ENCODE measurements at regions not wholly inside any gene's neighbourhood (a gene's known extent, or its start where the extent isn't known, plus 50 kb on each side); places are given as distances from the start of the nearest gene placed in this dataset.
"Not testable (repeated sequence)": the region's sequence is repeated elsewhere in the genome, so short reads cannot be mapped to it uniquely, and the experiment has no call there.

- Histone ChIP-seq H3K27ac (ENCODE audit: low read depth) (no peak overlapping the region), H3K4me3 (ENCODE audit: low read depth, low read length) (no peak overlapping the region), H3K36me3 (ENCODE audit: insufficient read depth) (no peaks in the 10 kb centered on the region), H3K4me1 (ENCODE audit: insufficient read depth) (no peaks in the 10 kb centered on the region)
- no peak for DNase-seq (ENCODE audit: extremely low spot score)
- 65% methylated on average over 1 of the region's 1 CpG for WGBS
Observed at GRCh38 chrX:113289503-113289902, 448.9 kb upstream of the AMOT start.

DNA sequence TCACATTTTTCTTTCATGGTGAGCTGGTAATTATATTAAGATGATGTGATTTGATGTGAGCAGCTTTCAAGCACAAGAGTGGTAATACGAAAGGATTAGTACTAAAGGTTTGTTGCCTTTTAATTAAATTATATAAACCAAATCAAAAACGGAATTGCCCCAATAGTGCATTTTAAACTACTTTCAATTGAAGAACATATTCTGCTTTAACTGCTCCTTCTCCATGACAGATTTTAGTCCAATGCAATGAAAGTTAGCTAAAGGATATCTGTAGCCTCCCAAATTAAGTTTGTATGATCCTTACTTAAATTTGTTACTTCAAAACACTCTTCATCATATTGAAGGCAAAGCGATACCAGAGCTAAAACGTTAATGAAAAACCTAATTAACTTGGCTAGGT, 447.1 kb upstream of the AMOT start:
- DNase-seq (ENCODE audit: extremely low spot score): no peak
- no peaks in the 10 kb centered on the region for H3K4me1 ChIP-seq (ENCODE audit: insufficient read depth)
- no peak overlapping the region for H3K27ac ChIP-seq (ENCODE audit: low read depth)
- H3K4me3 ChIP-seq (ENCODE audit: low read depth, low read length): no peak overlapping the region
- no peaks in the 10 kb centered on the region for H3K36me3 ChIP-seq (ENCODE audit: insufficient read depth)
- 83% methylated on average over 4 of the region's 4 CpGs for WGBS

DNA sequence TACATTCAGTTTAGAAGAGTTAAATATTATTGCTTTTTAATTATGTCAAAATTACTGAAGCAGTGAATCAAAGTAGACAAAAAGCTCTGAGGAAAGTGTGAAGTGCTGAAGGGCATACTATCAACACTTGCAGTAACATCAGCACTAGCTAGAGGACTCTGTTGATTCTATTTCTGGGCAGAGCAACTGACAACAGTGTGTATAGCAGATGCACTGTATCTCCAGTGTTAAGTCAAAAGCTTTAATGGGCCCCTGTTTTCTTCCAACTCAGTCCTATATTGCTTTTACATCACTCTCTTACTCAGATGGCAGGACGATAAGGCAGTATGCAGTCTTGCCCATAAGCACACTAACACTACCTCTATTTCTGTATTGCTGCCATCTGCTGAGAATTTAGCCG, 435.2 kb upstream of the AMOT start:
- H3K27ac ChIP-seq (ENCODE audit: low read depth): no peak overlapping the region
- 92% methylated on average over 2 of the region's 2 CpGs for whole genome bisulfite sequencing
- no peaks in the 10 kb centered on the region for H3K4me1 ChIP-seq (ENCODE audit: insufficient read depth)
- H3K4me3 ChIP-seq (ENCODE audit: low read depth, low read length): no peak overlapping the region
- H3K36me3 ChIP-seq (ENCODE audit: insufficient read depth): no peaks in the 10 kb centered on the region
- DNase-seq (ENCODE audit: extremely low spot score): no peak

- H3K36me3 ChIP-seq (ENCODE audit: insufficient read depth): no peaks in the 10 kb centered on the region
- H3K4me1 ChIP-seq (ENCODE audit: insufficient read depth): no peaks in the 10 kb centered on the region
- H3K27ac ChIP-seq (ENCODE audit: low read depth): no peak overlapping the region
- H3K4me3 ChIP-seq (ENCODE audit: low read depth, low read length): no peak overlapping the region
- 96% methylated on average over 1 of the region's 1 CpG for WGBS
- no peak for DNase-seq (ENCODE audit: extremely low spot score)
Observed at GRCh38 chrX:113274791-113275190, 434.2 kb upstream of the AMOT start.

DNA sequence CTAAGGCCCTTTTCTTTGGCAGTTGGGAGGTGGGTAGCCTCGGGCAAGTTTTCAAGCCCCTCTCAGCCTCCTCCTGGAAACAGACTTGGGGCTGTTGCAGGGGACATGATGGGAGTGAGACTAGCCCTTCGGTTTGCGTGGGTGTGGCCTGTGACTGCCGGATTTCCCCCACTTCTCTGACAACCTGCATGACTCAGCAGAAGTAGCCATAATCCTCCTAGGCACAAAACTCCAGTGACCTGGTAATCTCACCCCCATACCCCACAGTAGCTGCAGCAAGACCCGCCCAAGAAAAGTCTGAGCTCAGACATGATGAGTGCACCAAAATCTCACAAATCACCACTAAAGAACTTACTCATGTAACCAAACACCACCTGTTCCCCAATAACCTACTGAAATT, 433.7 kb upstream of the AMOT start:
- H3K4me1 ChIP-seq (ENCODE audit: insufficient read depth): no peaks in the 10 kb centered on the region
- H3K4me3 ChIP-seq (ENCODE audit: low read depth, low read length): no peak overlapping the region
- no peak for DNase-seq (ENCODE audit: extremely low spot score)
- H3K36me3 ChIP-seq (ENCODE audit: insufficient read depth): no peaks in the 10 kb centered on the region
- 87% methylated on average over 5 of the region's 5 CpGs for WGBS
- H3K27ac ChIP-seq (ENCODE audit: low read depth): no peak overlapping the region

DNA sequence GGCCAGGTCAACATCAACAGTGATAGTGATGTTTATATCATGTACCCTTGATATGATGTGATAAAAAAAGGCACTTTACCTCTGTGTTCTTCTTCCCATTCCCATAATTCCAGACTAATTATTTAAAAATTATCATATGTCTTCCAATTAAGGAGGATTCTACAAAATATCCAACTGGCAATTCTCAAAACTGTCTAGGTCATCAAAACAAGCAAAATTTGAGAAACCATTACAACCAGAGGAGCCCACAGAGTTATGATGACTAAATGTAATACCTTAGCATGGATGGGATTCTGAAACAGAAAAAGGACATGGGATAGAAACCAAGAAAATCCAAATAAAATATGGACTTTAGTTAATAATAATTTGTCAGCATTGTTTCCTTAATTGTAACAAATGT, 428.6 kb upstream of the AMOT start:
- H3K27ac ChIP-seq (ENCODE audit: low read depth): no peak overlapping the region
- DNase-seq (ENCODE audit: extremely low spot score): no peak
- H3K4me3 ChIP-seq (ENCODE audit: low read depth, low read length): no peak overlapping the region
- H3K36me3 ChIP-seq (ENCODE audit: insufficient read depth): no peaks in the 10 kb centered on the region
- no peaks in the 10 kb centered on the region for H3K4me1 ChIP-seq (ENCODE audit: insufficient read depth)

GRCh38 chrX:113260474-113260873, 419.8 kb upstream of the AMOT start:
- Histone ChIP-seq H3K27ac (ENCODE audit: low read depth) (no peak overlapping the region), H3K4me3 (ENCODE audit: low read depth, low read length) (no peak overlapping the region), H3K36me3 (ENCODE audit: insufficient read depth) (no peaks in the 10 kb centered on the region), H3K4me1 (ENCODE audit: insufficient read depth) (no peaks in the 10 kb centered on the region)
- no peak for DNase-seq (ENCODE audit: extremely low spot score)
- 83% methylated on average over 3 of the region's 3 CpGs for WGBS

- Histone ChIP-seq H3K4me3 (ENCODE audit: low read depth, low read length) (no peak overlapping the region), H3K27ac (ENCODE audit: low read depth) (no peak overlapping the region), H3K4me1 (ENCODE audit: insufficient read depth) (no peaks in the 10 kb centered on the region), H3K36me3 (ENCODE audit: insufficient read depth) (no peaks in the 10 kb centered on the region)
- DNase-seq (ENCODE audit: extremely low spot score): no peak
- 50% methylated on average over 3 of the region's 3 CpGs for WGBS
Observed at GRCh38 chrX:113222305-113222704, 381.7 kb upstream of the AMOT start.

DNA sequence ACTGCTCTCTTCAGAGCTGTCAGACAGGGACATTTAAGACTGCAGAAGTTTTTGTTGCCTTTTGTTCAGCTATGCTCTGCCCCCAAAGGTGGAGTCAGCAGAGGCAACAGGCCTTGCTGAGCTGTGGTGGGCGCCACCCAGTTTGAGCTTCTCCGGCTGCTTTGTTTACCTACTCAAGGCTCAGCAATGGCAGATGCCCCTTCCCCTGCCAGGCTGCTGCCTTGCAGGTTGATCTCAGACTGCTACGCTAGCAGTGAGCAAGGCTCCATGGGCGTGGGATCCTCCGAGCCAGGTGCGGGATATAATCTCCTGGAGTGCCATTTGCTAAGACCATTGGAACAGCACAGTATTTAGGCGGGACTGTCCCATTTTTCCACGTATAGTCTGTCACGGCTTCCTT, 371.4 kb upstream of the AMOT start:
- Histone ChIP-seq H3K4me1 (ENCODE audit: insufficient read depth) (no peaks in the 10 kb centered on the region), H3K4me3 (ENCODE audit: low read depth, low read length) (no peak overlapping the region)
- WGBS: 97% methylated on average over 9 of the region's 9 CpGs

GRCh38 chrX:113202601-113203000, 362.0 kb upstream of the AMOT start:
- H3K4me1 ChIP-seq (ENCODE audit: insufficient read depth): no peaks in the 10 kb centered on the region
- 95% methylated on average over 5 of the region's 5 CpGs for WGBS

More for the DNA sequence above, 371.4 kb upstream of the AMOT start:
- no peak overlapping the region for H3K27ac ChIP-seq (ENCODE audit: low read depth)
- no peak for DNase-seq (ENCODE audit: extremely low spot score)
- H3K36me3 ChIP-seq (ENCODE audit: insufficient read depth): no peaks in the 10 kb centered on the region

DNA sequence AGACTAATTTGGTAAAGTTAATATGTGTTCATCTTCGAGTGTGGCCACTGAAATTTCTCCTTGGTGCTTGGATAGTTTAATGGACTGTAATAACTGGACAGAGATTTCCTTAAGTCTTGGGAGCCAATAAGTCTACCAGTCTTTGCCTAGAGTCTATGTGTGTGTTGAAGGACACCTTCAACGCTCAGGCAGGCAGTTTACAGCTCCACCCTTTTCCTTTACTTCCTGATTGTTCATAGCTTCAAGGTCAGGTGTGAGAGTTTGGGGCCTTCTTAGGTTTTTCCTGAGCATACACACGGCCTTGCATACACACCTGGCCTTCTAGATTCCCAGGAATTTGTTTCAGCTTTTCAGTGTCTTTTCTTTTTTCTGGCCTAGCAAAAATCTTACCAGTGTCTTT, 355.3 kb upstream of the AMOT start:
- Histone ChIP-seq H3K36me3 (ENCODE audit: insufficient read depth) (no peaks in the 10 kb centered on the region), H3K27ac (ENCODE audit: low read depth) (no peak overlapping the region), H3K4me1 (ENCODE audit: insufficient read depth) (no peaks in the 10 kb centered on the region), H3K4me3 (ENCODE audit: low read depth, low read length) (no peak overlapping the region)
- WGBS: 66% methylated on average over 3 of the region's 3 CpGs
- DNase-seq (ENCODE audit: extremely low spot score): no peak

More at GRCh38 chrX:113202601-113203000, 362.0 kb upstream of the AMOT start:
- Histone ChIP-seq H3K4me3 (ENCODE audit: low read depth, low read length) (no peak overlapping the region), H3K27ac (ENCODE audit: low read depth) (no peak overlapping the region), H3K36me3 (ENCODE audit: insufficient read depth) (no peaks in the 10 kb centered on the region)
- no peak for DNase-seq (ENCODE audit: extremely low spot score)

- no peak overlapping the region for H3K27ac ChIP-seq (ENCODE audit: low read depth)
- no peak for DNase-seq (ENCODE audit: extremely low spot score)
- no peaks in the 10 kb centered on the region for H3K36me3 ChIP-seq (ENCODE audit: insufficient read depth)
- H3K4me3 ChIP-seq (ENCODE audit: low read depth, low read length): no peak overlapping the region
- no peaks in the 10 kb centered on the region for H3K4me1 ChIP-seq (ENCODE audit: insufficient read depth)
Observed at GRCh38 chrX:113192418-113192817, 351.8 kb upstream of the AMOT start.

DNA sequence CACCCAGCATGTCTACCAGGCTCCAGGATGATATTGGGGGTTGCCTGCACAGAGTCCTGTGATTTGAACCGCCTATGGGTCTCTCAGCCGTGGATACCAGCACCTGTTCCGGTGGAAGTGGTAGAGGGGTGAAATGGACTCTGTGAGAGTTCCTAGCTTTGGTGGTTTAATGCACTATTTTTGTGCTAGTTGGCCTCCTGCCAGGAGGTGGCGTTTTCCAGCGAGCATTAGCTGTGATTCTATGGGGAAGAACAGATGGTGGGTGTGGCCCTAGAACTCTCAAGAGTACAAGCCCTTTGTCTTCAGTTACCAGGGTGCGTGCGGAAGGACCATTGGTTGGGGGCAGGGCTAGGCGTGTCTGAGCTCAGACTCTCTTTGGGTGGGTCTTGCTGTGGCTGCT, 316.9 kb upstream of the AMOT start:
- Histone ChIP-seq H3K36me3 (ENCODE audit: insufficient read depth) (no peaks in the 10 kb centered on the region), H3K27ac (ENCODE audit: low read depth) (no peak overlapping the region), H3K4me3 (ENCODE audit: low read depth, low read length) (no peak overlapping the region), H3K4me1 (ENCODE audit: insufficient read depth) (no peaks in the 10 kb centered on the region)
- WGBS: 95% methylated on average over 8 of the region's 8 CpGs
- no peak for DNase-seq (ENCODE audit: extremely low spot score)

GRCh38 chrX:113154315-113154714, 313.7 kb upstream of the AMOT start:
- not testable (repeated sequence) for H3K4me1 ChIP-seq (ENCODE audit: insufficient read depth); H3K4me3 ChIP-seq (ENCODE audit: low read depth, low read length); DNase-seq (ENCODE audit: extremely low spot score); H3K27ac ChIP-seq (ENCODE audit: low read depth); H3K36me3 ChIP-seq (ENCODE audit: insufficient read depth)
- WGBS: 93% methylated on average over 4 of the region's 4 CpGs

DNA sequence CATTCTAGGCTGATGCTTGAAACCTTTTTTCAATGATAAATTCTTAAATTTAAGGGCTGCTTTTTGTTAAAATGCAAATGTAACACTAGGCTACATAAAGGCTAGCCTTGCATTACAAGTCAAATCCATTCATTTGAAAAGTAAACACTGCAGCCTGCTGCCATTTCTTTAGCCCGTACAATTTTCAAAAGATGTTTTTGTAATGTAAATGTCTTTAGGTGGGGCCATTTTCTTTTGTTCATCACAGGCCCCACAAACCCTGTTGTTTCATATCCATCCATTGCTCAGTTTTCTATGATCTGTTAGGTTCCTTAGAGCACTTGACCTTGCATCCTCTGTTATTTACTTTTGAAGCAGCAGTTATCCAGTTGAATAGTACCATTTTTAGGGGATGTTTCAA, 296.2 kb upstream of the AMOT start:
- Histone ChIP-seq H3K36me3 (ENCODE audit: insufficient read depth) (no peaks in the 10 kb centered on the region), H3K4me1 (ENCODE audit: insufficient read depth) (no peaks in the 10 kb centered on the region), H3K4me3 (ENCODE audit: low read depth, low read length) (no peak overlapping the region), H3K27ac (ENCODE audit: low read depth) (no peak overlapping the region)
- WGBS: 59% methylated on average over 1 of the region's 1 CpG
- DNase-seq (ENCODE audit: extremely low spot score): no peak

Data from urinary bladder (tissue), 3 donors.